PC-3 (cell line): ENCODE measurements at regions not wholly inside any gene's neighbourhood (a gene's known extent, or its start where the extent isn't known, plus 50 kb on each side); places are given as distances from the start of the nearest gene placed in this dataset.

Source experiments
- ATAC-seq: fragments of 200-7000 bp; cut with Tn5 transposase; 2 replicates; pipeline ENCODE4 v1.9.1; 2020; ENCODE audit warnings: mild to moderate bottlenecking, moderate library complexity
- BruUV-seq: library from RNA; stranded (reverse); fragments of 400-500 nt; replicated peaks from 2 replicates; lab custom pipeline; 2021; lab: Mats Ljungman, UMichigan
- CTCF ChIA-PET: fragments of 300-600 bp; sonication (Branson Sonifier 250); formaldehyde crosslinking; loops from one replicate; lab custom pipeline; 2022; ENCODE audit warnings: antibody characterized with exemption; lab: Charles Lee
- POLR2A ChIA-PET: fragments of 300-600 bp; sonication (Branson Sonifier 250); formaldehyde crosslinking; loops from one replicate; lab custom pipeline; 2022; ENCODE audit warnings: antibody characterized with exemption; ENCODE audit not compliant: unreplicated experiment; lab: Charles Lee
- DNase-seq: peaks from one replicate; pipeline ENCODE4 v3.0.0-alpha.2; 2015
- H2AFZ ChIP-seq: fragments of 300-600 bp; sonication (generic); 2 replicates; pipeline ENCODE4 v1.6.0; 2016; ENCODE audit warnings: antibody characterized with exemption, low read length
- H3F3A ChIP-seq: fragments of 300-600 bp; sonication (generic); one replicate; pipeline ENCODE4 v1.6.0; 2017; ENCODE audit warnings: antibody characterized with exemption, low read length, control low read depth, mild to moderate bottlenecking; ENCODE audit not compliant: unreplicated experiment
- H3K27ac ChIP-seq: fragments of 300-600 bp; sonication (generic); 2 replicates; pipeline ENCODE4 v1.5.1; 2016; ENCODE audit warnings: mild to moderate bottlenecking, low read length
- H3K27me3 ChIP-seq: fragments of 300-600 bp; sonication (generic); 2 replicates; pipeline ENCODE4 v1.6.1; 2016; ENCODE audit warnings: low read length, mixed read lengths
- H3K36me3 ChIP-seq: fragments of 300-600 bp; sonication (generic); 2 replicates; pipeline ENCODE4 v1.6.1; 2016; ENCODE audit warnings: low read depth, mixed run types, low read length, mixed read lengths
- H3K4me1 ChIP-seq: fragments of 300-600 bp; sonication (generic); 2 replicates; pipeline ENCODE4 v1.5.1; 2016; ENCODE audit warnings: low read length; ENCODE audit not compliant: insufficient read depth
- H3K4me2 ChIP-seq: fragments of 300-600 bp; sonication (generic); 2 replicates; pipeline ENCODE4 v1.6.0; 2016; ENCODE audit warnings: low read length
- H3K4me3 ChIP-seq: fragments of 300-600 bp; sonication (generic); 2 replicates; pipeline ENCODE4 v1.5.1; 2016; ENCODE audit warnings: mild to moderate bottlenecking, low read length, mixed read lengths
- H3K79me2 ChIP-seq: fragments of 300-600 bp; sonication (generic); 2 replicates; pipeline ENCODE4 v1.6.1; 2017; ENCODE audit warnings: low read length, mixed read lengths
- H3K9ac ChIP-seq: fragments of 300-600 bp; sonication (generic); 2 replicates; pipeline ENCODE4 v1.6.0; 2016; ENCODE audit warnings: mild to moderate bottlenecking, low read length
- H3K9me2 ChIP-seq: fragments of 300-600 bp; sonication (generic); replicated peaks from 2 replicates; pipeline ENCODE4 v1.6.1; 2016; ENCODE audit warnings: mixed run types, low read length, mixed read lengths
- H3K9me3 ChIP-seq: fragments of 300-600 bp; sonication (generic); 2 replicates; pipeline ENCODE4 v1.6.1; 2016; ENCODE audit warnings: low read length, mixed read lengths
- H4K20me1 ChIP-seq: fragments of 300-600 bp; sonication (generic); 2 replicates; pipeline ENCODE4 v1.6.1; 2016; ENCODE audit warnings: low read length, mixed read lengths
- EZH2 ChIP-seq: fragments of 300-600 bp; sonication (generic); IDR thresholded peaks from one replicate; pipeline ENCODE4 v1.6.1; 2017; ENCODE audit warnings: antibody characterized with exemption, mild to moderate bottlenecking, low read length; ENCODE audit not compliant: unreplicated experiment
- EZH2phosphoT487 ChIP-seq: fragments of 300-600 bp; sonication (generic); IDR thresholded peaks from 2 replicates; pipeline ENCODE4 v1.6.1; 2018; ENCODE audit warnings: mild to moderate bottlenecking, antibody characterized with exemption, low read length, borderline replicate concordance
- intact Hi-C: fragments of 100-400 bp; cut with micrococcal nuclease; formaldehyde crosslinking; loops from 2 replicates; pipeline ENCODE4 v1.9.0; 2023
- TF ChIP-seq, protein P1 (sequence below): fragments of 300-600 bp; sonication (generic); conservative IDR thresholded peaks from 2 replicates; pipeline ENCODE4 v1.5.1; 2017; ENCODE audit warnings: antibody characterized with exemption, low read depth, mild to moderate bottlenecking, low read length

DNA sequence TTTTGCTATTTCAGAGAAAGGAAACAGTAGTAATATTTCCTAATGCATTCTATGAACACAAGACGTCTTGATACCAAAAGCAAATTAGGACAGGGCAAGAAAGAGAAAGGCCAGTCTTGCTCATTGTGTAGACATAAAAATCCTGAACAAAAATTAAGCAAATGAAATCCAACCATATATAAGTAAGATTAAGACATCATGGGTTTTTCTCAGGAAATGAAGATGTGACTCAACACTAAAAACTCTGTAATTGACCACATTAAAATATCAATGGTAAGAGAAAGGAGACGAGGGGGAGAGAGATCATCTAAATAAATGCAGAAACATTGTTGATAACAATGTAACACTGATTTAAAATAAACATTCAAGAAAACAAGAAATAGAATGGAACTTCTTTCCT, 205.4 kb downstream of the SOD2 start:
- POLR2A ChIA-PET, result no interaction called here
- intact Hi-C loops, result no loop called here
- Histone ChIP-seq H3K9ac (no peak overlapping the region), H3K4me1 (no peaks in the 10 kb centered on the region), H3K4me2 (no peak overlapping the region), H3K27me3 (peaks cover 12% of the 10 kb centered on the region), H3K4me3 (no peak overlapping the region), H2AFZ (no peak overlapping the region), H3F3A (no peaks in the 10 kb centered on the region), H3K79me2 (no peaks in the 10 kb centered on the region), H3K36me3 (no peaks in the 10 kb centered on the region), H4K20me1 (no peaks in the 10 kb centered on the region), H3K9me3 (no peaks in the 10 kb centered on the region), H3K27ac (no peak overlapping the region), H3K9me2 (no peaks in the 10 kb centered on the region)
- TF ChIP-seq EZH2, result no peak
- TF ChIP-seq, protein P1, sequence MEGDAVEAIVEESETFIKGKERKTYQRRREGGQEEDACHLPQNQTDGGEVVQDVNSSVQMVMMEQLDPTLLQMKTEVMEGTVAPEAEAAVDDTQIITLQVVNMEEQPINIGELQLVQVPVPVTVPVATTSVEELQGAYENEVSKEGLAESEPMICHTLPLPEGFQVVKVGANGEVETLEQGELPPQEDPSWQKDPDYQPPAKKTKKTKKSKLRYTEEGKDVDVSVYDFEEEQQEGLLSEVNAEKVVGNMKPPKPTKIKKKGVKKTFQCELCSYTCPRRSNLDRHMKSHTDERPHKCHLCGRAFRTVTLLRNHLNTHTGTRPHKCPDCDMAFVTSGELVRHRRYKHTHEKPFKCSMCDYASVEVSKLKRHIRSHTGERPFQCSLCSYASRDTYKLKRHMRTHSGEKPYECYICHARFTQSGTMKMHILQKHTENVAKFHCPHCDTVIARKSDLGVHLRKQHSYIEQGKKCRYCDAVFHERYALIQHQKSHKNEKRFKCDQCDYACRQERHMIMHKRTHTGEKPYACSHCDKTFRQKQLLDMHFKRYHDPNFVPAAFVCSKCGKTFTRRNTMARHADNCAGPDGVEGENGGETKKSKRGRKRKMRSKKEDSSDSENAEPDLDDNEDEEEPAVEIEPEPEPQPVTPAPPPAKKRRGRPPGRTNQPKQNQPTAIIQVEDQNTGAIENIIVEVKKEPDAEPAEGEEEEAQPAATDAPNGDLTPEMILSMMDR, result no peak
- no peak for TF ChIP-seq EZH2phosphoT487
- CTCF ChIA-PET, result no interaction called here
- ATAC-seq (no peak), DNase-seq (no peak)
- no TSS peak for BruUV-seq

DNA sequence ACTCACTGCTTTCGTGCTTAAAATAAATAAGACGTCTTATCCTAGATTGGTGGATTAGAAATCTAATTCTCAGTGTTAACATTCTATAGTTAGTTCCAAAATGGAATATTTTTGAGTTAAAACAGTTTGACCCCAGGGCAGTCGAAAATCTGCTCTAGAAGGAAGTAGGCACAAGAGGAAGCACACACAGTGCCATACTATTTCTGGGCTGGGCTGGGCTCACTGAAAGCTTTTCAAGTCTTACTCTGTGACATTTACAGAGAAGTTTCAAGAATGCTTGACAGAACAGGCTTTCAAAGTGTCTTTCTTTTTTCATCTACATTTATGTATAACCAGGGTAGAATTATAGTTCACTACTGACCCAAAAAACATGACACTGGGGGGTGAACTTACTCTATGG, 209.8 kb downstream of the SOD2 start:
- Histone ChIP-seq H4K20me1 (no peaks in the 10 kb centered on the region), H2AFZ (no peak overlapping the region), H3K79me2 (no peaks in the 10 kb centered on the region), H3K27ac (no peak overlapping the region), H3K36me3 (no peaks in the 10 kb centered on the region), H3K4me2 (no peak overlapping the region), H3K9ac (no peak overlapping the region), H3K27me3 (peaks cover 39% of the 10 kb centered on the region), H3K4me1 (no peaks in the 10 kb centered on the region), H3K4me3 (no peak overlapping the region), H3F3A (no peaks in the 10 kb centered on the region), H3K9me3 (no peaks in the 10 kb centered on the region), H3K9me2 (no peaks in the 10 kb centered on the region)
- POLR2A ChIA-PET, result no interaction called here
- CTCF ChIA-PET, result no interaction called here
- BruUV-seq, result no TSS peak
- intact Hi-C loops, result no loop called here
- no peak for DNase-seq
- ATAC-seq, result no peak
- no peak for TF ChIP-seq EZH2phosphoT487
- TF ChIP-seq, protein P1, result no peak
- no peak for TF ChIP-seq EZH2

DNA sequence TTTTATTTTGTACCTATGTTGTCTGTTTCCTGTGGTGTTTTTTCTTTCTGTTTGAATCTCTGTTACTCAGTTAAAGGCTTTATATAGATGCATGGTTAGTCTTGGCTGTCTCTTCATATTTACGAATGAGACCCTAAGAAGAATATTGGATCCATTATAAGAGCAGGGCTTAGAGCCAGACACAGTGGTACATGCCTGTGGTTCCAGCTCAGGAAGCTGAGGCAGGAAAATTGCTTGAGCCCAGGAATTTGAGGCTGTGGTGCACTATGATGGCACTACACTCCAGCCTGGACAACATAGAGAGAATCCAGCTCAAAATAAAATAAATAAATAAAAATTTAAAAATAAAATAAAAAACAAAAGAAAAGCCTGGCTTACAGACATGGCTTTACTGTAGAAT, 211.1 kb downstream of the SOD2 start:
- intact Hi-C loops, result no loop called here
- POLR2A ChIA-PET, result no interaction called here
- CTCF ChIA-PET, result no interaction called here
- Histone ChIP-seq H3K4me2 (no peak overlapping the region), H3K27ac (no peak overlapping the region), H3K4me1 (no peaks in the 10 kb centered on the region), H3K36me3 (no peaks in the 10 kb centered on the region), H3K9ac (no peak overlapping the region), H2AFZ (no peak overlapping the region), H3K27me3 (peaks cover 39% of the 10 kb centered on the region), H3K79me2 (no peaks in the 10 kb centered on the region), H3K4me3 (no peak overlapping the region), H3F3A (no peaks in the 10 kb centered on the region), H3K9me3 (no peaks in the 10 kb centered on the region), H4K20me1 (no peaks in the 10 kb centered on the region), H3K9me2 (no peaks in the 10 kb centered on the region)
- TF ChIP-seq, protein P1, result no peak
- no peak for TF ChIP-seq EZH2phosphoT487
- no peak for TF ChIP-seq EZH2
- DNase-seq (no peak), ATAC-seq (no peak)
- BruUV-seq, result no TSS peak
